Ishikawa (cell line): ENCODE measurements at regions not wholly inside any gene's neighbourhood (a gene's known extent, or its start where the extent isn't known, plus 50 kb on each side); places are given as distances from the start of the nearest gene placed in this dataset.

Experiments
- CEBPB ChIP-seq: IDR thresholded peaks from 2 replicates; pipeline ENCODE4 v1.6.1; 2012
- CREB1 ChIP-seq: IDR thresholded peaks from 2 replicates; pipeline ENCODE4 v1.6.1; 2012; ENCODE audit warnings: low read depth
- EGR1 ChIP-seq: IDR thresholded peaks from 2 replicates; pipeline ENCODE4 v1.6.1; 2012
- EP300 ChIP-seq: IDR thresholded peaks from 2 replicates; pipeline ENCODE4 v1.6.1; 2012; ENCODE audit warnings: borderline replicate concordance
- FOXM1 ChIP-seq: IDR thresholded peaks from 2 replicates; pipeline ENCODE4 v1.6.1; 2012; ENCODE audit warnings: low read depth, borderline replicate concordance
- MAX ChIP-seq: IDR thresholded peaks from 2 replicates; pipeline ENCODE4 v1.6.1; 2012
- NFIC ChIP-seq: IDR thresholded peaks from 2 replicates; pipeline ENCODE4 v1.6.1; 2012
- RAD21 ChIP-seq: IDR thresholded peaks from 2 replicates; pipeline ENCODE4 v1.6.1; 2012; ENCODE audit warnings: low read depth
- REST ChIP-seq: IDR thresholded peaks from 2 replicates; pipeline ENCODE4 v1.6.1; 2012; ENCODE audit warnings: low read depth, mild to moderate bottlenecking
- TAF1 ChIP-seq: IDR thresholded peaks from 2 replicates; pipeline ENCODE4 v1.6.1; 2012; ENCODE audit warnings: low read depth, mild to moderate bottlenecking
- TCF12 ChIP-seq: IDR thresholded peaks from 2 replicates; pipeline ENCODE4 v1.6.1; 2012; ENCODE audit warnings: low read depth
- TEAD4 ChIP-seq: IDR thresholded peaks from 2 replicates; pipeline ENCODE4 v1.6.1; 2012
- USF1 ChIP-seq: IDR thresholded peaks from 2 replicates; pipeline ENCODE4 v1.6.1; 2012
- YY1 ChIP-seq: IDR thresholded peaks from 2 replicates; pipeline ENCODE4 v1.6.1; 2012; ENCODE audit warnings: low read depth
- ZBTB7A ChIP-seq: IDR thresholded peaks from 2 replicates; pipeline ENCODE4 v1.6.1; 2012; ENCODE audit warnings: low read depth

GRCh38 chr4:123972031-123972430 lies 575.4 kb downstream of the SPRY1 start:
- TF ChIP-seq EP300 = no peak

DNA sequence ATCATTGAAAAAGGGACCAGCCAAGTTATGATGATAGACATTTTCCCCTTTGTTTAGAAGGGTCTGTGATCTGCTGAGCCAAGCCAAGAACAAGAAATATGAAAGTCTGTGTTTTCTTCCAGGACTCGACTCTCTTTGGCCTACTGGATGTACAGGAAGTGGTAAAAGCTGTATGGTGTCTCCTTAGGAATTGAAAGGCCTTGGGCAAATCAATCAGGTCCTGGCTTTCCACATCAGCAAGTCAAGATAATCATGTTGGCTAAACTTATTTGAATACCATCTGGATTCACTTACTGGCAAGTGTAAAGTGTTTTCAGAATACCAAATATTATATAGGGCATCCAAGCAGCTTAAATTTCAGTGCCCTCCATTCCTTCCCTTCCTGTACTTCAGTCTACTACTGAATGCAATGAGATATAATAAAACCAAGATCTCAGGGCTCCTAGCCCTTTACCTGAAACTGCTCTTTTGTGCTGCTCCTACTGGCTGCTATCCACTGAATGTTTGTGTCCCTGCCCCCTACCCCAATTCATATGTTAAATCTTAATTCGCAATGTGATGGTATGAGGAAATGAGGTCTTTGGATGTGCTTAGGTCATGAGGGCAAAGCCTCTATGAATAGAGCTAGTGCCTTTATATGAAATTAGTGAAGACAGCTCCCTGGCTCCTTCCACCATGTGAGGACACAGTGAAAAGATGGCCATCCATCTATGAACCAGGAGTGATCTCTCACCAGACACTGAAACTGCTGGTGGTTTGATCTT lies 578.0 kb downstream of the SPRY1 start:
- no peak for TF ChIP-seq CREB1
- TF ChIP-seq TCF12 = no peak
- TF ChIP-seq CEBPB = no peak
- TF ChIP-seq USF1 = no peak
- TF ChIP-seq YY1 = no peak
- no peak for TF ChIP-seq RAD21
- TF ChIP-seq TEAD4 = no peak
- no peak for TF ChIP-seq FOXM1
- no peak for TF ChIP-seq NFIC

DNA sequence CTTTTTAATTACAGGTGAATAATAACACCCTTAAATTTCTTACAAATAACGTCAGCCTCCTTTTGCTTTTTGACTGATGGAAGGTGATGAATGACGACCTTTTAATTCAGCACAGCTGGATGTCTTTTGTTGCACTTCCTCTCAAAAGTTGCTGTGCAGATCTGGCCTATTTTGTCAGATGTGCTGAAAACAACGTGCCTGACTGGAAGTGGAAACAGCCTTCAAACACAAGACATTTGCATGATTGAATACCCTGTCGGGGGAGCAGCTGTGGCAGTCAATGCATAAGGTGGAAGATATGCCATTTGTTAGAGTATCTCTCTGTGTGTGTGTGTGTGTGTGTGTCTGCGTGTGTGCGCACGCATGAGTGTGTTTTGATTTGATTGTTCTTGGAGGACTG lies 579.7 kb downstream of the SPRY1 start:
- TF ChIP-seq USF1 = no peak
- TF ChIP-seq TEAD4 = peak; percentile 71
- TF ChIP-seq MAX = peak; percentile 74
- TF ChIP-seq TAF1 = no peak
- TF ChIP-seq FOXM1 = peak; percentile 81
- no peak; the same call in 1 of the 2 replicates for TF ChIP-seq CEBPB
- no peak for TF ChIP-seq REST
- peak; percentile 90 for TF ChIP-seq NFIC
- TF ChIP-seq ZBTB7A = no peak
- peak; percentile 93 for TF ChIP-seq EP300
- peak; percentile 94 for TF ChIP-seq TCF12
- TF ChIP-seq RAD21 = no peak
- TF ChIP-seq EGR1 = no peak
- TF ChIP-seq CREB1 = no peak
- TF ChIP-seq YY1 = no peak

- no peak for TF ChIP-seq MAX
- TF ChIP-seq EP300 = no peak
- TF ChIP-seq TAF1 = no peak
- no peak for TF ChIP-seq YY1
- TF ChIP-seq EGR1 = no peak
- TF ChIP-seq RAD21 = no peak
- no peak for TF ChIP-seq TCF12
- TF ChIP-seq FOXM1 = no peak
- no peak for TF ChIP-seq CREB1
- TF ChIP-seq CEBPB = no peak
- no peak for TF ChIP-seq ZBTB7A
- no peak for TF ChIP-seq TEAD4
- TF ChIP-seq REST = no peak
- TF ChIP-seq NFIC = no peak
- no peak for TF ChIP-seq USF1
Observed at GRCh38 chr4:123976819-123977218, 580.2 kb downstream of the SPRY1 start.

GRCh38 chr4:123977641-123978081 lies 581.1 kb downstream of the SPRY1 start:
- TF ChIP-seq EP300 (no peak), TAF1 (no peak), NFIC (no peak), USF1 (no peak), ZBTB7A (no peak), REST (no peak), CREB1 (no peak), MAX (no peak), EGR1 (no peak), TCF12 (no peak)
